ENCODE measurements at regions not wholly inside any gene's neighbourhood (a gene's known extent, or its start where the extent isn't known, plus 50 kb on each side); places are given as distances from the start of the nearest gene placed in this dataset.
"Not testable (repeated sequence)": the region's sequence is repeated elsewhere in the genome, so short reads cannot be mapped to it uniquely, and the experiment has no call there.

DNA sequence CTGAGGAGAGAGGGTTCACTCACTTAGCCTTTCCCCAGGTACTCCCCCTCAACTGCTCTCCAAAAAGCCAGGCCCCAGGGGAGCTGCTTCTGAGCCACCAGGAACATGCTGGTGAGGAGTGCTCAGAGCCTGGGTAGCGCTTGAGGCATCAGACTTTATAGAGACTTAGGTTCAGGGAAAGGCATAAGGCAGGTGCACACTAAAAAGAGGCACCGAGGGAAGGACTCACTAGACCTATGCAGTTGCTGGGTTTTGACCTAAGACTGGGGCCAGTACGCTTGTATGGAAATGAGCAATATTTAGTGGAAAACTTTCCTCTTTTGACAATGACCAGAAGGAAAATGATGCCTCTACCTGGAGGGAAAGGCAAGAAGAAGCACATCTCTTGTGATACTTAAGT, 589.1 kb downstream of the RPIA start:
- TF ChIP-seq, protein P1, sequence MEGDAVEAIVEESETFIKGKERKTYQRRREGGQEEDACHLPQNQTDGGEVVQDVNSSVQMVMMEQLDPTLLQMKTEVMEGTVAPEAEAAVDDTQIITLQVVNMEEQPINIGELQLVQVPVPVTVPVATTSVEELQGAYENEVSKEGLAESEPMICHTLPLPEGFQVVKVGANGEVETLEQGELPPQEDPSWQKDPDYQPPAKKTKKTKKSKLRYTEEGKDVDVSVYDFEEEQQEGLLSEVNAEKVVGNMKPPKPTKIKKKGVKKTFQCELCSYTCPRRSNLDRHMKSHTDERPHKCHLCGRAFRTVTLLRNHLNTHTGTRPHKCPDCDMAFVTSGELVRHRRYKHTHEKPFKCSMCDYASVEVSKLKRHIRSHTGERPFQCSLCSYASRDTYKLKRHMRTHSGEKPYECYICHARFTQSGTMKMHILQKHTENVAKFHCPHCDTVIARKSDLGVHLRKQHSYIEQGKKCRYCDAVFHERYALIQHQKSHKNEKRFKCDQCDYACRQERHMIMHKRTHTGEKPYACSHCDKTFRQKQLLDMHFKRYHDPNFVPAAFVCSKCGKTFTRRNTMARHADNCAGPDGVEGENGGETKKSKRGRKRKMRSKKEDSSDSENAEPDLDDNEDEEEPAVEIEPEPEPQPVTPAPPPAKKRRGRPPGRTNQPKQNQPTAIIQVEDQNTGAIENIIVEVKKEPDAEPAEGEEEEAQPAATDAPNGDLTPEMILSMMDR (IDR thresholded peaks at IDR 0.05): not testable (repeated sequence)
- TF ChIP-seq POLR2A (IDR thresholded peaks at IDR 0.05): not testable (repeated sequence)
